ENCODE measurements at regions not wholly inside any gene's neighbourhood (a gene's known extent, or its start where the extent isn't known, plus 50 kb on each side); places are given as distances from the start of the nearest gene placed in this dataset.
"Not testable (repeated sequence)": the region's sequence is repeated elsewhere in the genome, so short reads cannot be mapped to it uniquely, and the experiment has no call there.

DNA sequence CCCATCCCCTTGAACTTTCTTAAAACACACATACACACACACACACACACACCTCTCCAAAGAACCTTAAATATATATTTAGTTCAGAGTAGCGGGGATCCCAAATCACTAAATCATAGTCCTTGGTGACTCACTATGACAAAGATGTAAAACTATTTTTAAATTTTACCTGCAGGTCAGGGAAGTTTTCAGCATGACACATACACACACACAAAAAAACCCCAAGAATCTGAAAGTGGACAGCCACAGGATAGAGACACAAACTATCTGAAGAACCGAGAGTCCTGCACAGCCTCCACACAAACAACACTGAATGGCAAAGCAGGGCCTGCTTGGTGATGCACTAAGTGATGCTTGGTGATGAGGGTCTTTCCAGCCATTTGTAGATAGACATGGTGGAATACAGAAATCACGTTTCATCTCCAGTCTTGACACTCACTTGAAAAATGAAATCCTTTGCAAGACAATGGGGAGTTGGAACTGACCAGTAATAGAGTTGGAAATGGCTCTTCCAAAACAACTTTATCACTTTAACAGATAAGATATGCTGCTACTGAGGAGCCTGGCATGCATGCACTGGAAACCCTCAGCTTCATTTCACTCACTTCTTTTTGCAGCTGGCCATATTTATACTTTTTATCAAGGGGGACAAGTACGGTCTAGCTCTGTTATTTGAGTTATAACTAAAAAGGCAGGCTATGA is 307.3 kb downstream of the RAPGEF2 start:
- no peak for DNase-seq

GRCh38 chr4:159410891-159411290 is 308.0 kb downstream of the RAPGEF2 start:
- no peak for DNase-seq

DNA sequence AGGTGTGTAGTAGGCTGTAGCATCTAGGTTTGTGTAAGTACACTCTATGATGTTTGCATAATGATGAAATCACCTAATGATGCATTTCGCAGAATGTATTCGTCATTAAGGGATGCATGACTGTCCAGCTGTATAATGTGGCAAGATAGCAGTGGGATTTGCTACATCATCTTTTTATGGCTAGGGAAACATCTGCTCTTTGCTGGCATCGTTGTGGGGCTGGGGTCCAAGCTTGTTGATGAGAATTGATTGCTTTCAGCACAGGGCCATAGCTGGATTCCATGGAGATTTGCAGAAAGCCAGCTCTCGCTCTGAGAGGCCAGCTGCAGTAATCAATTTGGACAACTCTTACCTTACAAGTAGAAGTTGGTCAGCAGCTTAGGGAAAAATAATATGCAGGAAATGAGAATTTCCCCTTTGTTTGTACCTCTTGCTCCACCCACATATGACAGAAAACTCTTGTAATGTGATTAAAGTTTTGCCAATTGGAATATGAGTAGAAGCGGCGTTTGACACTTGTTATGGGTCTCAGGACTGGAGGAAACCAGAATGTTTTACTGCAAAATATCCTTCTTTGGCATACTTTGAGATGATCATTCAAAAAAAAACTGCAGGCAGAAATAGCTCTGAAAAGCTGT is 310.5 kb downstream of the RAPGEF2 start:
- no peak for DNase-seq

GRCh38 chr4:159414305-159414704 is 311.4 kb downstream of the RAPGEF2 start:
- no peak for DNase-seq

- no peak for DNase-seq
Observed at GRCh38 chr4:159416073-159416472, 313.2 kb downstream of the RAPGEF2 start.

DNA sequence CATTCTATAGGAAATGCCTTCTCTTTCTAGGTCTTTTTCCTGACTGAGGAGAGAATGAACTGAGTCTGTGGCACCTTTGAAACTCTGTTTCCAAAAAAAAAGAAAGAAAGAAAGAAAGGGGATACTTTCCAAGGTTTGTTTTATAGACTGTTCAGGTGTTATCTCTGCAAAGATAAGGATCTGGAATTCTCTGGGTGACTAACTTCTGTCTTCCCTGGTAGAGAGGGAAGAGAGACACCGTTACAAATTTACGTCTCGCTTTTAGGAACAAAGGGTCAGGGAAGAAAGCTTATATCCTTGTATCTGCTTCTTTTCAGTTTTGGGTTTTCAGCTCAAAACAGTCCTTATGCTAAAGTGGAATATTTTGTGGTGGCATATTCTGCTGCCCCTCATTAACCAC is 314.1 kb downstream of the RAPGEF2 start:
- DNase-seq = no peak

GRCh38 chr4:159420162-159421057 is 317.5 kb downstream of the RAPGEF2 start:
- DNase-seq = no peak

DNA sequence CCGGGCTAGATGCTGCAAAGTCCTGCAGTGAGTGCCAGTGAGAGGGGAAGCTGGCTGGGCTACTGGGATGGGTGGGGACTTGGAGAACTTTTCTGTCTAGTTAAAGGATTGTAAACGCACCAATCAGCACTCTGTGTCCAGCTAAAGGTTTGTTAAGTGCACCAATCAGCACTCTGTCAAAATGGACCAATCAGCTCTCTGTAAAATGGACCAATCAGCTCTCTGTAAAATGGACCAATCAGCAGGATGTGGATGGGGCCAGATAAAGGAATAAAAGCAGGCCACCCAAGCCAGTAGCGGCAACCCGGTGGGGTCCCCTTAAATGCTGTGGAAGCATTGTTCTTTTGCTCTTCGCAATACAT is 318.2 kb downstream of the RAPGEF2 start:
- DNase-seq = not testable (repeated sequence)

GRCh38 chr4:159422019-159422418 is 319.1 kb downstream of the RAPGEF2 start:
- no peak for DNase-seq

DNA sequence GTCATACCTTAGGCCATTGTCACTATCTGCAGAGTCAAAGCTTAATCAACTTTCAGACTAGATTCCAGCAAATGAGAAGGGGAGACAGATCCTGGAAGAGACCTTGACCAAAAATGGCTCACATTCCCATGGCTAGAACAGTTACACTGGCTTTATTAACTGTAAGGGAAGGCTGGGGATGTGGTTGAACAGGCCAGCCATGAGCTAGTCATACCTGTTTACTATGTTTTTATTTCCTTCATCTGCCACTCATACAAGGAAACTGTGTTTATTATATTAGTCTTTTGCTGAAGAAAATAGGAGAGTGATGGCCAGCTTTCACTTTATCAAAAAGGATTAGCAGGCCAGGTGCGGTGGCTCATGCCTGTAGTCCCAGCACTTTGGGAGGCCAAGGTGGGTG is 319.7 kb downstream of the RAPGEF2 start:
- DNase-seq = no peak

- no peak for DNase-seq
Observed at GRCh38 chr4:159425737-159426305, 322.9 kb downstream of the RAPGEF2 start.

- DNase-seq = no peak
Observed at GRCh38 chr4:159428293-159428692, 325.4 kb downstream of the RAPGEF2 start.

DNA sequence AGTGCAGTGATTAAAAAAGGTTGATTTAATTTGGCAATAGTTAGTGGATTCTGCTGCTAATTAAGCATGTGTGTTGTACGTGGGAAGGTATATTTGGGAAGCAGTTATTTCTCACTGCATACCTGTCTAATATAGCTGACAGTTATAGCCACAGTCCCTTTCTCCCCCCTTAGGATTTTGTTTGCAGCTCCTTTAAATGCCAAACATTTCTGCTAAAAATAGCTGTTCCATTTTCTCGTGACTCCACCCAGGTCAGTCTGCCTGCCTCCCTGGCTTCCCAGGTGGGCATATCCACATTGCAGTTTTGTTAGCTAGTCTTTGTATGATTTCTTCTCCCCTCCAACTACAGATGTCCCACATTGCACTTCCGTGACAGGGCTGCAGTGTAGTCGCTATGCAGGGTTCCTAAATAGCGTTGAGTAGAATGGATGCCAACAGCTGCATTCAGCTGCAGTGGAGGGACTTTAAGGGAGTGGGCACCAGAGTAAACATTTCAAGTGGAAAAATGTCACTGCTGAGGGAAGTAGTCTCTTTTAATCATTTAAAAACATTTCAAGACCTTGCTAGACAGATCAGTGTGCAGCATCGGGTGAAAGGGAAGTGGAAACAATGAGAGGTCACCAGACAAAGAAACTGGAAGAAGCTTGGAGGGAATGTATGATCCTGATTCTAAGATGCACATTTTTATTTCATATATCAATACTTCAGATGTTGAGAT is 326.3 kb downstream of the RAPGEF2 start:
- no peak for DNase-seq

DNA sequence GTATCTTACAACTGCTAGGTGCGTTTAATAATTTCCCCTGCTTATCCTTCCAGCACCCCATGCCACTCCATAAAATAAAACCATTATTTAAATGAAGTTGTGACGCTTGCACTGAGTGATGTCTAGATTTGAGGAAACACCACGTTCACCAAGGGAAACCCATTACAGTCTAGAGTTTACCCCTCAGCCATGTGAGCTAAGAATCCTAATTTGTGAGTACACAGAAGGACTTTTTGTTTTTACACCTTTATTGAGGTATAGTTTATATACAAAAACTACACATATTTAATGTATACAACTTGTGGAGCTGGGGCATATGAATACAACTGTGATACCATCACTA is 326.8 kb downstream of the RAPGEF2 start:
- DNase-seq = no peak

- DNase-seq = no peak
Observed at GRCh38 chr4:159430896-159431295, 328.0 kb downstream of the RAPGEF2 start.

DNA sequence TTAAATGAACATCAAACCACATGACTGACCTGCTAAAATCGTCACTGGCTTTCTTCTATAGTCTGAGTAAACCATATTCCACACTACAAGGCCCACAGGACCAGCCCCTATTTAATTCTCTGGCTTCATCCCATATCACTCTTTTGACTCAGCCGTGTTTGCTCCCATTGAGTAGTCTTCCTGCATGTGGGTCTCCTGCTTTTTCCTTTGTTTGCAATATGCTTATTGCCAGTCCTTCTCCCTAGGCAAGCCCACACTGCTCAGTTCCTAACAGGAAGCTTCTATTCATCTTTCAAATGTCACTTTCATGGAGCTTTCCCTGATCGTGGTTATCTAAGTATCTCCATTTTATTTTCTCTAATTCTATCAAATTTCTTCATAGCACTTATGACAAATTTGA is 329.6 kb downstream of the RAPGEF2 start:
- DNase-seq = no peak

DNA sequence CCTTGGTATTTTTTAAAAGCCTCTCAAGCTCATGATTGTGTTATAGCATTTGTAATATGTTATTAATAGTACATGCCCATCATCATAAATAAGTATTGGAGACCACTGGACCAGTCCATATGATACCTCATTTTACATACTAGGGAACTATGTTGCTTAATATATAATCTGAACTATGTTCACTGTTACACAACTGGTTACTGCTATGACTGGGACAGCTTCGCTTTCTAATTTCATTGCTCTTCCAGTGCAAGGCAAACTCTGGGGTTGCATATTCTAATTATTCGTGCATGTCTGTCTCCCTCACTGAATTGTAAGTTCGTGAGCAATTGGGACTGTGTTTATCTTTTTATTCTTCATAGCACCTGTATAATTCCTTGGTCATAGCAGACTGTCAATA is 330.5 kb downstream of the RAPGEF2 start:
- no peak for DNase-seq

- no peak for DNase-seq
Observed at GRCh38 chr4:159434114-159434870, 331.4 kb downstream of the RAPGEF2 start.

GRCh38 chr4:159434871-159435241 is 332.0 kb downstream of the RAPGEF2 start:
- DNase-seq = no peak

GRCh38 chr4:159435561-159436023 is 332.7 kb downstream of the RAPGEF2 start:
- DNase-seq = no peak

DNA sequence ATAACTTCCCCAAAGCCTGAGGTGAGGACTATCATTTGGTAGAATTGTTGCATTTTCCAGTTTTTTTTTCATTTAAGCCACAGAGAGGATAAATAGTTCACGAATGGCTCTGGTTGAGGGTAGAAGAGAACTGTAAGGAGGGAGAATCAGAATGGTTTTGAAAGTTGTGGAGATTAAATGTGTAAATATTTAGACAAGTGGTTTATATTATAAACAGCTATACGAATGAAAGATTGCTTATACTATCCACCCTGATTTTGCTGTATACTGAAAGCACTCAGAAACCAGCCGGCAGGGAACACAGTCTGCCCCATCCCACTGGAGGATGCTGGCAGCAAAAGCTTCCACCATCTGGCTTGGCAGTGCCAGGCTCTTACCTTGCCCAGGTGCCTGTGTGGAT is 341.1 kb downstream of the RAPGEF2 start:
- DNase-seq = no peak

GRCh38 chr4:159444678-159445077 is 341.8 kb downstream of the RAPGEF2 start:
- DNase-seq = no peak
